ENCODE measurements at regions not wholly inside any gene's neighbourhood (a gene's known extent, or its start where the extent isn't known, plus 50 kb on each side); places are given as distances from the start of the nearest gene placed in this dataset.

GRCh38 chr1:189616893-189617292, 860.8 kb downstream of the BRINP3 start:
- Histone ChIP-seq H3K4me1 (ENCODE audit: low read length) (no peaks in the 10 kb centered on the region), H4K20me1 (ENCODE audit: insufficient read depth, low read length) (no peaks in the 10 kb centered on the region), H3K4me2 (ENCODE audit: low read depth, low read length) (no peak overlapping the region), H3K79me2 (ENCODE audit: low read length) (no peaks in the 10 kb centered on the region), H3K9me2 (replicated peaks; ENCODE audit: insufficient read depth, low read length) (no peaks in the 10 kb centered on the region), H3K36me3 (replicated peaks; ENCODE audit: insufficient read depth, low read length) (no peaks in the 10 kb centered on the region), H2AFZ (ENCODE audit: low read length) (no peak overlapping the region), H3K27ac (ENCODE audit: low read length) (no peak overlapping the region), H3K4me3 (ENCODE audit: low read length) (no peak overlapping the region), H3K9ac (ENCODE audit: low read length) (no peak overlapping the region), H3F3A (ENCODE audit: insufficient read depth, low read length) (no peaks in the 10 kb centered on the region), H3K27me3 (replicated peaks; ENCODE audit: insufficient read depth, low read length) (no peaks in the 10 kb centered on the region), H3K9me3 (replicated peaks; ENCODE audit: insufficient read depth, low read length) (no peaks in the 10 kb centered on the region)
- DNase-seq: no peak
- no peak for TF ChIP-seq CTCF (IDR thresholded peaks at IDR 0.05; ENCODE audit: low read length)
- TF ChIP-seq EZH2 (optimal IDR thresholded peaks at IDR 0.05; ENCODE audit: low read depth, low read length): no peak
- no peak for TF ChIP-seq EZH2phosphoT487 (IDR thresholded peaks at IDR 0.05; ENCODE audit: low read length)

GRCh38 chr1:189619682-189620332, 857.9 kb downstream of the BRINP3 start:
- no peak overlapping the region for H3K4me2 ChIP-seq (ENCODE audit: low read depth, low read length)
- no peaks in the 10 kb centered on the region for H3K79me2 ChIP-seq (ENCODE audit: low read length)
- H3F3A ChIP-seq (ENCODE audit: insufficient read depth, low read length): no peaks in the 10 kb centered on the region
- no peaks in the 10 kb centered on the region for H3K9me2 ChIP-seq (replicated peaks; ENCODE audit: insufficient read depth, low read length)
- no peak for DNase-seq
- no peaks in the 10 kb centered on the region for H3K27me3 ChIP-seq (replicated peaks; ENCODE audit: insufficient read depth, low read length)
- H3K4me1 ChIP-seq (ENCODE audit: low read length): no peaks in the 10 kb centered on the region
- TF ChIP-seq CTCF (IDR thresholded peaks at IDR 0.05; ENCODE audit: low read length) (no peak), EZH2 (optimal IDR thresholded peaks at IDR 0.05; ENCODE audit: low read depth, low read length) (no peak), EZH2phosphoT487 (IDR thresholded peaks at IDR 0.05; ENCODE audit: low read length) (no peak)
- no peaks in the 10 kb centered on the region for H3K9me3 ChIP-seq (replicated peaks; ENCODE audit: insufficient read depth, low read length)
- H3K9ac ChIP-seq (ENCODE audit: low read length): no peak overlapping the region
- H3K27ac ChIP-seq (ENCODE audit: low read length): no peak overlapping the region
- no peak overlapping the region for H3K4me3 ChIP-seq (ENCODE audit: low read length)
- H4K20me1 ChIP-seq (ENCODE audit: insufficient read depth, low read length): no peaks in the 10 kb centered on the region
- no peaks in the 10 kb centered on the region for H3K36me3 ChIP-seq (replicated peaks; ENCODE audit: insufficient read depth, low read length)
- no peak overlapping the region for H2AFZ ChIP-seq (ENCODE audit: low read length)

GRCh38 chr1:189620471-189620870, 857.2 kb downstream of the BRINP3 start:
- Histone ChIP-seq H3F3A (ENCODE audit: insufficient read depth, low read length) (no peaks in the 10 kb centered on the region), H3K4me3 (ENCODE audit: low read length) (no peak overlapping the region), H3K27me3 (replicated peaks; ENCODE audit: insufficient read depth, low read length) (no peaks in the 10 kb centered on the region), H3K9me2 (replicated peaks; ENCODE audit: insufficient read depth, low read length) (no peaks in the 10 kb centered on the region), H3K36me3 (replicated peaks; ENCODE audit: insufficient read depth, low read length) (no peaks in the 10 kb centered on the region), H3K4me2 (ENCODE audit: low read depth, low read length) (no peak overlapping the region), H4K20me1 (ENCODE audit: insufficient read depth, low read length) (no peaks in the 10 kb centered on the region), H2AFZ (ENCODE audit: low read length) (no peak overlapping the region), H3K4me1 (ENCODE audit: low read length) (no peaks in the 10 kb centered on the region), H3K27ac (ENCODE audit: low read length) (no peak overlapping the region), H3K9ac (ENCODE audit: low read length) (no peak overlapping the region), H3K9me3 (replicated peaks; ENCODE audit: insufficient read depth, low read length) (no peaks in the 10 kb centered on the region), H3K79me2 (ENCODE audit: low read length) (no peaks in the 10 kb centered on the region)
- TF ChIP-seq CTCF (IDR thresholded peaks at IDR 0.05; ENCODE audit: low read length): no peak
- TF ChIP-seq EZH2phosphoT487 (IDR thresholded peaks at IDR 0.05; ENCODE audit: low read length): no peak
- TF ChIP-seq EZH2 (optimal IDR thresholded peaks at IDR 0.05; ENCODE audit: low read depth, low read length): no peak
- DNase-seq: no peak

Data from MM.1S (cell line).